Fibroblast of pulmonary artery (primary cell): ENCODE measurements at regions not wholly inside any gene's neighbourhood (a gene's known extent, or its start where the extent isn't known, plus 50 kb on each side); places are given as distances from the start of the nearest gene placed in this dataset.

Experiments
- DNase-seq: peaks from one replicate; pipeline ENCODE4 v3.0.0-alpha.2; 2010; ENCODE audit warnings: low read depth
- H3K4me3 ChIP-seq: replicated peaks from 2 replicates; pipeline ENCODE4 v1.5.1; 2011; ENCODE audit warnings: low read depth, mild to moderate bottlenecking, control low read depth, low read length, moderate library complexity
- CTCF ChIP-seq: IDR thresholded peaks from 2 replicates; pipeline ENCODE4 v1.5.1; 2011; ENCODE audit warnings: mild to moderate bottlenecking, control low read depth, low read length, inconsistent platforms; ENCODE audit errors: missing control alignments

DNA sequence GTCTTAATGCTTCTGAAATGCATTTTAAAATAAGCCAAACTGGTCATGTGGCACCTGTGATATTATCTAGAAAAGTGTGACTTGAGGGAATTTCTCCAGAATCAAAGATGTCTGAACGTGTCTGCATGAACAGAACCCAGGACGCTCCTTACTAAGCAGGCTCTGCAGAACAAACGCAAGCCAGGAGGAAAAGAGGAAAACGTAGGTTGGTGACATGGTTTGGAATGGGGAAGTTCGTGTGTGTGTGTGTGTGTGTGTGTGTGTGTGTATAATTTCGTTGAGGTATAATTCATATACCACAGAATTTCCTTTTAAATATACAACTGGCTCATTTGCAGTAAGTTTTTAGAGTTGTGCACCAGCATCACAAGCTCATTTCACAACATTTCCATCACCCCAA, 200.5 kb upstream of the FOXQ1 start:
- H3K4me3 ChIP-seq, result no peak overlapping the region
- no peak for DNase-seq
- TF ChIP-seq CTCF, result no peak

DNA sequence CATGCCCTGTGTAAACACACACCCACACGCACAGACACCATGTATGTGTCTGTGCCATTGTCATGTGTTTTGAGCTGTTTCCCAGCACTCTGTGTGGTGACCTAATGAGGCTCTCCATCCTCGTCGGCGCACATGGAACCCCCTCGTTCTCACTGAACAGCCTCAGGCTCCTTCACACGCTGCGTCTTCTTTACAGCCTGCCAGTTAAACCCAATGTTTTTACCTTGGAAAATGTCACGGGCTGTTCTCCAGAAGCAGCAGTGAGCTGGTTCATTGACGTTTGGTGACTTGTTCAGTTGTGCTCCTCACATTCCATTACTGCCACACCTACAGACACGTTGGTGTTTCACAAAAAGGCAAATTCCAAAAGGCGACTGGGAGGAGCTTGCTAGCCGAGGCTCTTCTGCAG, 201.0 kb upstream of the FOXQ1 start:
- DNase-seq, result no peak
- no peak for TF ChIP-seq CTCF
- H3K4me3 ChIP-seq, result no peak overlapping the region

DNA sequence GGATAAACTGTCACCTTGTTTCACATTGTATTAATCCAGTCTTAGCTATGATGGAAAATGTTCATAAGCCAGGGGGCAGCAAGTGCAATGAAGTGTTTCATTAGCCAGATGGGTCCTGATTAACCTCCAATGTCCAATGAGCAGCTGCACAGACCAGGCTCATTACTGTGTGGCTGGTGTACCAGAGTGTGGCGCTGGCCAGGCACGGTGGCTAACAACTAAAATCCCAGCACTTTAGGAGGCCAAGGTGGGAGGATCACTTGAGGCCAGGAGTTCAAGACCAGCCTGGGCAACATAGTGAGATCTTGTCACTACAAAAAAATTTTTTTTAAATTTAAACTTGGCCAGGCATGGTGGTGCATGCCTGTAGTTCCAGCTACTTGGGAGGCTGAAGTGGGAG, 201.7 kb upstream of the FOXQ1 start:
- TF ChIP-seq CTCF, result no peak
- DNase-seq, result no peak
- H3K4me3 ChIP-seq, result no peak overlapping the region

GRCh38 chr6:1109134-1109533, 202.8 kb upstream of the FOXQ1 start:
- H3K4me3 ChIP-seq, result no peak overlapping the region
- no peak for TF ChIP-seq CTCF
- no peak for DNase-seq

- no peak overlapping the region for H3K4me3 ChIP-seq
- no peak for TF ChIP-seq CTCF
- no peak for DNase-seq
Measured at GRCh38 chr6:1108198-1108597, 203.7 kb upstream of the FOXQ1 start.

GRCh38 chr6:1107578-1107977, 204.3 kb upstream of the FOXQ1 start:
- no peak for TF ChIP-seq CTCF
- no peak for DNase-seq
- no peak overlapping the region for H3K4me3 ChIP-seq

GRCh38 chr6:1105833-1106400, 206.0 kb upstream of the FOXQ1 start:
- no peak for TF ChIP-seq CTCF
- no peak overlapping the region for H3K4me3 ChIP-seq
- DNase-seq, result no peak
